Natural killer cell treated with Interleukin-12 subunit alpha and Interleukin-12 subunit beta and Interleukin-15 and Interleukin-18, amount 100 ng/mL, for 72 hours (primary cell): ENCODE measurements at regions not wholly inside any gene's neighbourhood (a gene's known extent, or its start where the extent isn't known, plus 50 kb on each side); places are given as distances from the start of the nearest gene placed in this dataset.

Experiments
- ATAC-seq, 2 donors: fragments of 150-1000 bp; cut with Tn5 transposase in 1 of 2; sonication (Bioruptor Pico), chemical (Tn5 transposase) in 1 of 2; 2 replicates each; pipeline ENCODE4 v1.10.0; 2021
- DNase-seq: peaks from one replicate; pipeline ENCODE4 v3.0.0; 2022; ENCODE audit warnings: low spot score
- H3K27ac Mint-ChIP-seq, 2 donors: 1 replicate in 1 of 2; 2 replicates in 1 of 2; pipeline ENCODE4 v1.8.0; 2022; ENCODE audit warnings: mixed read lengths in 2 of 2, mild to moderate bottlenecking in 1 of 2, moderate library complexity in 1 of 2
- H3K27me3 Mint-ChIP-seq, 2 donors: 1 replicate in 1 of 2; 2 replicates in 1 of 2; pipeline ENCODE4 v1.8.0; 2022; ENCODE audit warnings: mixed read lengths in 2 of 2
- H3K36me3 Mint-ChIP-seq: one replicate; pipeline ENCODE4 v1.8.0; 2022; ENCODE audit warnings: mixed read lengths
- H3K4me1 Mint-ChIP-seq, 2 donors: 1 replicate in 1 of 2; 2 replicates in 1 of 2; pipeline ENCODE4 v1.8.0; 2022; ENCODE audit warnings: low read depth in 2 of 2, mixed read lengths in 2 of 2, mild to moderate bottlenecking in 1 of 2
- H3K4me3 Mint-ChIP-seq: one replicate; pipeline ENCODE4 v1.8.0; 2022; ENCODE audit warnings: mixed read lengths
- H3K9me3 Mint-ChIP-seq: 2 replicates; pipeline ENCODE4 v1.8.0; 2022; ENCODE audit warnings: mixed read lengths

DNA sequence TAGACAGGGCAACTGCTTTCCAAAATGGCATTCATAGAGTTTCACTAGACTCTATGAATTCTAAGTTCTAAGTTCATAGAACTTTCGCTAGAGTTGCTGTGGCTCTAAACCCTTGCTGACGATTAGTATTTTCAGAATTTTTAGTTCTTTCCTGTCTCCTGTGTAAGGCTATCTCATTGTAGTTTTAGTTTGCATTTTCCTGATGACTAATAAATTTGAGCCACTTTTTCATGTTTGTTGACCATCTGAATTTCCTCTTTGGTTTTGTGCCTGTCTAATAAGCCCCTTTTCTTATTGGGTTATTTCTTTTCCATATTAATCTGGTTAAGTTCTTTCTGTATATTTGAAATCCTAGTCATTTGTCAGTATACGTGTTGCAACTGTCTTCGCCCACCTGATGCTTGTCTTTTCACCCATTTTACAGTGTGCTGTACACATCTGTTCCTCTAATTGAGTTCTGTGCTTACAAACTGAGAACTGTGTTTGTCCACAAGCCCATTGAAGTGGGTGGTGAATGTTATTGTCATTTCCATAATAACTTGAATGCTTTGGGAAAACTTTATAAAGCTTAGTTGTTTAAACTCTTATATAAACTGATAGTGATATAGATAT, 177.7 kb upstream of the CDYL start:
- DNase-seq (no peak), ATAC-seq (no peak)
- Mint-ChIP-seq H3K36me3 (no peaks in the 10 kb centered on the region), H3K4me3 (no peak overlapping the region), H3K4me1 (peaks cover 9 to 15% of the 10 kb centered on the region in 2 donors), H3K27ac (no peak overlapping the region), H3K9me3 (peaks cover 2% of the 10 kb centered on the region), H3K27me3 (peaks cover 0 to 13% of the 10 kb centered on the region in 2 donors)

GRCh38 chr6:4593951-4594350, 182.3 kb upstream of the CDYL start:
- peak in 1 of 2 donors; percentile 28 for ATAC-seq
- H3K4me3 Mint-ChIP-seq, result no peak overlapping the region
- no peak for DNase-seq
- peaks cover 8 to 13% of the 10 kb centered on the region in 2 donors for H3K27me3 Mint-ChIP-seq
- peak overlapping the region in 1 of 2 donors; percentile 24 for H3K27ac Mint-ChIP-seq
- H3K4me1 Mint-ChIP-seq, result peaks cover 9 to 11% of the 10 kb centered on the region in 2 donors
- no peaks in the 10 kb centered on the region for H3K9me3 Mint-ChIP-seq
- H3K36me3 Mint-ChIP-seq, result no peaks in the 10 kb centered on the region

DNA sequence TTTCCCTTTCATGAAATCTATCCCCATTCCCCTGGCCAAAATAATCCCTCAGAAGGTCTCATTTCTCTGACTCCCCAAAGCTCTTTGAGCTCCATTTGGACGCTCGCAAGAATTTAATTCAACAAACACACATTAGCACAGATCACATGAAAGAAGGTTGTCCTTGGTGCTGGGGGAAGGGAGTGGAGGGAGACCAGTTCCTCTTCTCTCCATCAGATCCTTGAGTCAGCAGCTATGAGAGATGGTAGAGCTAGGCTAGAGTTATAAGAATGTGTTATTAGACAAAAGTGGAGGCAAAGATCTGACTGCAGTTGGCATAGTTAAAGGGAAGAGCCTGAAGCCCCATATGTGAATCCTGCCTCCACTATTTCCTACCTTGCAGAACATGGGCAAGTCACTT, 184.2 kb upstream of the CDYL start:
- Mint-ChIP-seq H3K27ac (peak overlapping the region in 1 of 2 donors; percentile 3), H3K27me3 (peaks cover 5 to 8% of the 10 kb centered on the region in 2 donors), H3K4me1 (peaks cover 9 to 11% of the 10 kb centered on the region in 2 donors), H3K4me3 (no peak overlapping the region), H3K36me3 (no peaks in the 10 kb centered on the region), H3K9me3 (no peaks in the 10 kb centered on the region)
- ATAC-seq (no peak), DNase-seq (no peak)

GRCh38 chr6:4591218-4591617, 185.0 kb upstream of the CDYL start:
- H3K27me3 Mint-ChIP-seq, result peaks cover 1 to 8% of the 10 kb centered on the region in 2 donors
- H3K36me3 Mint-ChIP-seq, result no peaks in the 10 kb centered on the region
- H3K9me3 Mint-ChIP-seq, result no peaks in the 10 kb centered on the region
- H3K4me1 Mint-ChIP-seq, result peaks cover 9 to 11% of the 10 kb centered on the region in 2 donors
- DNase-seq, result no peak
- no peak overlapping the region for H3K4me3 Mint-ChIP-seq
- no peak for ATAC-seq
- H3K27ac Mint-ChIP-seq, result no peak overlapping the region

DNA sequence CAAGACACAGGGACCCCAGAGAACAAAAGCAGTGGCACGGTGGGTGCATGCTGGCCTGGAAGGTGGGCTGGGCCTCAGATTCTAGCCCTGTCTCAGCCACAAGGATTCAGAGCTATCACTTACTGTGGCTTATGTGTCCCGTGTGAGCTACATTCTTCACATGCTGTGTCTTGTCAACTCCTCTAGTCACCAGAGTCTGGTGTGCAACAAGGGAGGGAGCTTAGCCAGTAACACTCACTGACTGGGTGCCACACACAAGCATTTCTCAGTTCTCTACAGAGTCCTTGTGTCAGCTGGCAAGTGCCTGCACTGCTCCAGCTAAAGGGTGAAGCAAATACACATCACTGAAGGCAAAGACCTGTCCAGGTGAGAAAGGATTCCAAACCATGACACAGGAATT, 186.9 kb upstream of the CDYL start:
- no peaks in the 10 kb centered on the region for H3K9me3 Mint-ChIP-seq
- ATAC-seq (no peak), DNase-seq (no peak)
- no peak overlapping the region for H3K27ac Mint-ChIP-seq
- H3K27me3 Mint-ChIP-seq, result peaks cover 0 to 8% of the 10 kb centered on the region in 2 donors
- no peaks in the 10 kb centered on the region for H3K36me3 Mint-ChIP-seq
- no peak overlapping the region for H3K4me3 Mint-ChIP-seq
- peaks cover 7% of the 10 kb centered on the region in 2 donors for H3K4me1 Mint-ChIP-seq

GRCh38 chr6:4588581-4588980, 187.6 kb upstream of the CDYL start:
- H3K9me3 Mint-ChIP-seq, result no peaks in the 10 kb centered on the region
- no peak overlapping the region for H3K4me3 Mint-ChIP-seq
- H3K27me3 Mint-ChIP-seq, result peaks cover 0 to 8% of the 10 kb centered on the region in 2 donors
- no peaks in the 10 kb centered on the region for H3K36me3 Mint-ChIP-seq
- H3K27ac Mint-ChIP-seq, result peak overlapping the region in 1 of 2 donors; percentile 6
- H3K4me1 Mint-ChIP-seq, result peaks cover 0 to 3% of the 10 kb centered on the region in 2 donors
- DNase-seq (no peak), ATAC-seq (no peak)

DNA sequence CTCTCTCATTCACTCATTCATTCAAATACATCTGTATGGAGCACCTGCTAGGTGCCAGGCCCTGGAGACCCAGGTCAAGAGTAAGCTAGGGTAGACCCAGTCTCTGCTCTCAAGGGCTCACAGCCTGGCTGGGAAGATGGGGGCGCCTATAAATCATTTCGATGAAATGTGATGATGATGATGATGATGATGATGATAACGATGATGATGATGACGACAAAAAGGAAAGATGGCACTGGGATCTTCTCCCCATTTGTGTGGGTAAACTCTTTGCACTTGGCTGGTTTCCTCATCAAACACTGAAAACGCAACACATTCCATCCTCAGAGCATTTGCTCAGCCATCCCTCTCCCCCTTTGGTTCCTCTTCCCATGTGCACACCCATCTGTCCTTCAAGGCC, 188.0 kb upstream of the CDYL start:
- no peak for ATAC-seq
- no peaks in the 10 kb centered on the region for H3K9me3 Mint-ChIP-seq
- H3K4me1 Mint-ChIP-seq, result peaks cover 2 to 3% of the 10 kb centered on the region in 2 donors
- H3K36me3 Mint-ChIP-seq, result no peaks in the 10 kb centered on the region
- no peak for DNase-seq
- H3K4me3 Mint-ChIP-seq, result no peak overlapping the region
- peaks cover 0 to 8% of the 10 kb centered on the region in 2 donors for H3K27me3 Mint-ChIP-seq
- peak overlapping the region in 1 of 2 donors; percentile 6 for H3K27ac Mint-ChIP-seq

DNA sequence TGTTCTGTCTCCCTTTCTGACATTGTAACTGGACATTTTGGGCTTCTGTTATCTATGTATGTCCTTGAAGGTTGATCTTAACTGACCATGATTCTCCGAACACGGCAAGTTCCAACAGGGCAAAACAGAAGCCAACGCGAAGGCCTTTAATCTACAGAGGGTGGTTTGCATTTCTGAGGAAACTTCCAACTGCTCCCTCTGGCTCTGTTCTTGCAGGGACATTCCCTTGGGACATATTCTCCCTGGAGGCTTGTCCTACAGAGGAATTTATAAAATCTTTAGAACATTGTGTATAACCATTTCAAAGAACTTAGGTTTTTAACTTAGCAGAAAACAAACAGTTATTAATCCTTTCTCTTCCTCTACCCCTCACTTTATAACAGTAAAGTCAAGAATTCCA, 189.0 kb upstream of the CDYL start:
- Mint-ChIP-seq H3K9me3 (no peaks in the 10 kb centered on the region), H3K27me3 (peaks cover 0 to 8% of the 10 kb centered on the region in 2 donors), H3K36me3 (no peaks in the 10 kb centered on the region), H3K4me3 (no peak overlapping the region), H3K27ac (peak overlapping the region in 1 of 2 donors; percentile 32), H3K4me1 (peaks cover 3 to 5% of the 10 kb centered on the region in 2 donors)
- DNase-seq (no peak), ATAC-seq (no peak)

DNA sequence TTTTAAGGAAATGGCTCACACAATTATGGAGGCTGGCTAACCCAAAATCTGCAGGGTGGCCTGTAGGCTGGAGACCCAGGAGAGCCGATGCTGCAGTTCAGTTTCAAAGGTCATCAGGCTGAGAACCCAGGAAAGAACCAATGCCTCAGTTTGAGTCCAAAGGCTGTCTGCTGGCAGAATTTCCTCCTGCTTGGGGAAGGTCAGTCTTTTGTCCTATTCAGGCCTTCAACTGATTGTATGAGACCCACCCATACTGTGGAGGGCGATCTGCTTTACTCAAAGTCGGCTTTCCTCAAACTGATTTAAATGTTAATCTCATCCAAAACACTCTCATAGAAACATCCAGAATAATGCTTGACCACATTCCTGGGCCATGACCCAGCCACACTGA, 189.7 kb upstream of the CDYL start:
- H3K9me3 Mint-ChIP-seq, result no peaks in the 10 kb centered on the region
- no peak overlapping the region for H3K4me3 Mint-ChIP-seq
- H3K27me3 Mint-ChIP-seq, result peaks cover 0 to 3% of the 10 kb centered on the region in 2 donors
- DNase-seq (no peak), ATAC-seq (no peak)
- H3K36me3 Mint-ChIP-seq, result no peaks in the 10 kb centered on the region
- H3K4me1 Mint-ChIP-seq, result peaks cover 3 to 5% of the 10 kb centered on the region in 2 donors
- H3K27ac Mint-ChIP-seq, result peak overlapping the region in 1 of 2 donors; percentile 14

- H3K27ac Mint-ChIP-seq, result peak overlapping the region in 1 of 2 donors; percentile 14
- no peak overlapping the region for H3K4me3 Mint-ChIP-seq
- no peaks in the 10 kb centered on the region for H3K9me3 Mint-ChIP-seq
- no peaks in the 10 kb centered on the region for H3K27me3 Mint-ChIP-seq
- peaks cover 3 to 5% of the 10 kb centered on the region in 2 donors for H3K4me1 Mint-ChIP-seq
- no peak for ATAC-seq
- no peak for DNase-seq
- no peaks in the 10 kb centered on the region for H3K36me3 Mint-ChIP-seq
Measured at GRCh38 chr6:4585682-4586468, 190.3 kb upstream of the CDYL start.

DNA sequence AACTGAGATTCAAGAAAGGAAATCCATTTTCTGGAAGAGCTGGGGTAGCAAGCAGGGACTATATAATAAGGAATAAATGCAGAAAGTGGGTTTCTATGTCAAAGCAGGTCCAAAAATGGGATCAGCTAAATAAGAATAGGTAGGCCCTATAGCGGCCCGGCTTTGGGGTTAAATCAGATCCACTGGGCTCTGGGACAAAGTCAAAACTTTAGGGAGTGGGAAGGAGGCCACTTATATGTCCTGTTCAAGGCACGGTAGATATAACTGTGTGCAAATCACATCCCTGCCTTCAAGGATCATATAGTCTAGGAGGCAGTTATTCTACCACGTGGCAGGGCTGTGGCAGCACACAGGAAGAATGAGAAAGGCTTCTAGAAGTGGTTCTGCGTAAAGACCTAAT, 191.4 kb upstream of the CDYL start:
- Mint-ChIP-seq H3K36me3 (no peaks in the 10 kb centered on the region), H3K4me1 (peaks cover 3 to 5% of the 10 kb centered on the region in 2 donors), H3K27me3 (no peaks in the 10 kb centered on the region), H3K4me3 (no peak overlapping the region), H3K27ac (no peak overlapping the region), H3K9me3 (no peaks in the 10 kb centered on the region)
- no peak for DNase-seq
- no peak for ATAC-seq

DNA sequence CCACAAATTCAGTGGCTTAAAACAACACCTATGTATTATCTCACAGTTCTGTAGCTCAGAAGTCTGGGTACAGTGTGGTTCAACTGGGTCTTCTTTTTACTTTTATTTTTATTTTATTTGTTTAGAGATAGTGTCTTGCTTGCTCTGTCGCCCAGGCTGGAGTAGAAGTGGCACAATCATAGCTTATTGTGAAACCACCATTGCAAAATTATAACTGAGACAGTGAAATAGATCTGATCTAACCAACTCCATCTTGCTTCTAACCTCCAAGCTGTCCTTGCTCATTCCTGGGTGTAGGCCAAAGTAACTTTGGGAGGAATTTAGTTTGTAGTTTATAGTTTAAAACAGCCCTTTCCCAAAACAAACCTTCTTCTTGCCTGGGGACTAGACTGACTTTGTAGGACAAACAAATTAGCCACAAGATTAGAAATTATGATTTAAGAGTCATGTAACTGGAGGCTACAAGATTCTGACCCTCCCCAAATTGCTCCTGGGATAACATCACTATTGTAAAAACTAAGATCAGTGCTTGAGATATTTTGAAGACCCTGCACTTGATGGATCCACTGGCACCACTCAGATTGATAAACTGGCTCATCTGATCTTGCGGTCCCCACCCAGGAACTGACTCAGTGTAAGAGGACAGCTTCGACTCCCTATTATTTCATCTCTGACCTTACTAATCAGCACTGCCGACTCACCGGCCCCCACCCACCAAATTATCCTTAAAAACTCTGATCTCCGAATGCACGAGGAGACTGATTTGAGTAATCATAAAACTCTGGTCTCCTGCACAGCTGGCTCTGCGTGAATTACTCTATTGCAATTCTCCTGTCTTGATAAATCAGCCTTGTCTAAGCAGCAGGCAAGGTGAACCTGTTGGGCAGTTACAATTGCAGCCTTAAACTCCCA, 193.4 kb upstream of the CDYL start:
- H3K36me3 Mint-ChIP-seq, result no peaks in the 10 kb centered on the region
- ATAC-seq, result no peak
- peaks cover 0 to 7% of the 10 kb centered on the region in 2 donors for H3K27me3 Mint-ChIP-seq
- H3K4me3 Mint-ChIP-seq, result no peak overlapping the region
- no peak for DNase-seq
- H3K9me3 Mint-ChIP-seq, result no peaks in the 10 kb centered on the region
- H3K4me1 Mint-ChIP-seq, result peaks cover 3 to 5% of the 10 kb centered on the region in 2 donors
- H3K27ac Mint-ChIP-seq, result no peak overlapping the region

- DNase-seq, result no peak
- no peak for ATAC-seq
- H3K4me1 Mint-ChIP-seq, result peaks cover 3 to 5% of the 10 kb centered on the region in 2 donors
- H3K36me3 Mint-ChIP-seq, result no peaks in the 10 kb centered on the region
- H3K27me3 Mint-ChIP-seq, result peaks cover 0 to 10% of the 10 kb centered on the region in 2 donors
- H3K4me3 Mint-ChIP-seq, result no peak overlapping the region
- H3K27ac Mint-ChIP-seq, result peak overlapping the region in 1 of 2 donors; percentile 28
- no peaks in the 10 kb centered on the region for H3K9me3 Mint-ChIP-seq
Measured at GRCh38 chr6:4581468-4582385, 194.5 kb upstream of the CDYL start.
